ENCODE measurements at regions not wholly inside any gene's neighbourhood (a gene's known extent, or its start where the extent isn't known, plus 50 kb on each side); places are given as distances from the start of the nearest gene placed in this dataset.

DNA sequence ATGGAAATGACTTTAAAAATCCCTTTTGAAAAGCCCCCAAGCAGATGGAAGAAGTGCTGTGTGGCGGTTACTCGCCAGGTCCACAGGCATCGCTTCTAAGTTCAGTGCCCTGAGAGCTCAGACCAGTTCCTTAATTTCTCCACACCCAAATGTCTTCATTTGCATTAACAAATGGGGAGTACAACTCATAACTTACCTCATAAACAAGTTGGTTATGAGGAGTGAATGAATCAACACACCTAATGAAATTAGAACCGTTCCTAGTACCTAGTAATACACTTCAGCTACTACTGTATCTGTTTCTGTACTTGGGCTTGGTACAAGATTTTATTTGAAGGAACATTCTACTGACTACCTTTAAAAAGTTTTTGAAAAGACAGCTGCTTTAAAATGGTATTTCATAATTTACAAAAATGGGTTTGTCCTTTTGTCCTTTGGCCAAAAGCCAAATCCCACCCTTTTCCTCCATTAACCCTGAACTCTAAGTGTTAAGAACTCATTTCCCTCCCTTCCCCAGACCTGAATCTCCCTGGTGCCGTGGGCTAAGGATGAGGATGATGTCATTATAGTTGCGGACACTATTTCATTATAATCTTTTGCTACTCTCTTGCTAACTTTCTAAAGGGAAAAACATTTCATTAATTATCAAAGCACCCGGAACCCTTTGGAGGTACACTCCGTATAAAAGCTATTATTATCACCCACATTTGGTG lies 221.5 kb upstream of the CELF2 start:
- TF ChIP-seq, protein P1, sequence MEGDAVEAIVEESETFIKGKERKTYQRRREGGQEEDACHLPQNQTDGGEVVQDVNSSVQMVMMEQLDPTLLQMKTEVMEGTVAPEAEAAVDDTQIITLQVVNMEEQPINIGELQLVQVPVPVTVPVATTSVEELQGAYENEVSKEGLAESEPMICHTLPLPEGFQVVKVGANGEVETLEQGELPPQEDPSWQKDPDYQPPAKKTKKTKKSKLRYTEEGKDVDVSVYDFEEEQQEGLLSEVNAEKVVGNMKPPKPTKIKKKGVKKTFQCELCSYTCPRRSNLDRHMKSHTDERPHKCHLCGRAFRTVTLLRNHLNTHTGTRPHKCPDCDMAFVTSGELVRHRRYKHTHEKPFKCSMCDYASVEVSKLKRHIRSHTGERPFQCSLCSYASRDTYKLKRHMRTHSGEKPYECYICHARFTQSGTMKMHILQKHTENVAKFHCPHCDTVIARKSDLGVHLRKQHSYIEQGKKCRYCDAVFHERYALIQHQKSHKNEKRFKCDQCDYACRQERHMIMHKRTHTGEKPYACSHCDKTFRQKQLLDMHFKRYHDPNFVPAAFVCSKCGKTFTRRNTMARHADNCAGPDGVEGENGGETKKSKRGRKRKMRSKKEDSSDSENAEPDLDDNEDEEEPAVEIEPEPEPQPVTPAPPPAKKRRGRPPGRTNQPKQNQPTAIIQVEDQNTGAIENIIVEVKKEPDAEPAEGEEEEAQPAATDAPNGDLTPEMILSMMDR (IDR thresholded peaks at IDR 0.05; ENCODE audit: insufficient read depth, low read length, poor library complexity, severe bottlenecking), result no peak
- TF ChIP-seq EZH2phosphoT487 (conservative IDR thresholded peaks at IDR 0.05; ENCODE audit: low read length), result no peak
